ENCODE measurements at regions not wholly inside any gene's neighbourhood (a gene's known extent, or its start where the extent isn't known, plus 50 kb on each side); places are given as distances from the start of the nearest gene placed in this dataset.

DNA sequence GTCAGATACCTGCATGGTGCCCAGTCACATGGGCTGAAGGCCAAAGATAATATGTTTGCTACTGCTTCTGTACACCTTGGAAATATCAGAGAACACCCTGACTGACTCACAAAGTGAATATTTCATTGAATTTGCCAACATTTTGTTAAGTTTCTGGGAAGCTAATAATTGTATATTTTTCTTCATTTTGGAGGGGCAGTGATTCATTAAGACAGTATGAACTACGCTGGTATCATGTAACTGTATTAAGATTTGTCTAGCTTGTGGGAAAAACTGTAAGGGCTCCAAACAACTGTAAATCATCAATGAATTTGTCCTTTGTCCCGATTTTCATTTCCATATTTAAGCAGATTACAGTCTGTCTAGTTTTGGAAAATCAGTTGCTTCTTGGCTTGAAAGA is 102.3 kb upstream of the CCN2 start:
- TF ChIP-seq EZH2 (IDR thresholded peaks at IDR 0.05) (no peak), POLR2AphosphoS5 (IDR thresholded peaks at IDR 0.05; ENCODE audit: borderline replicate concordance, low read depth, low read length) (no peak), FOXP2 (optimal IDR thresholded peaks at IDR 0.05; ENCODE audit: control extremely low read depth, extremely low read length, insufficient read depth) (no peak)
